HG03442 (cell line): ENCODE measurements at regions not wholly inside any gene's neighbourhood (a gene's known extent, or its start where the extent isn't known, plus 50 kb on each side); places are given as distances from the start of the nearest gene placed in this dataset.
"Not testable (repeated sequence)": the region's sequence is repeated elsewhere in the genome, so short reads cannot be mapped to it uniquely, and the experiment has no call there.

Source experiments
- ATAC-seq: cut with Tn5 transposase; IDR thresholded peaks from one replicate; pipeline ENCODE4 v1.9.1; 2021; ENCODE audit warnings: mild to moderate bottlenecking, moderate library complexity; ENCODE audit not compliant: unreplicated experiment

GRCh38 chr2:147170932-147171331, 673.9 kb upstream of the ACVR2A start:
- ATAC-seq, result no peak

- no peak for ATAC-seq
Measured at GRCh38 chr2:147165697-147166382, 679.0 kb upstream of the ACVR2A start.

- no peak for ATAC-seq
Measured at GRCh38 chr2:147164563-147164962, 680.3 kb upstream of the ACVR2A start.

GRCh38 chr2:147161746-147162145, 683.1 kb upstream of the ACVR2A start:
- no peak for ATAC-seq

- no peak for ATAC-seq
Measured at GRCh38 chr2:147156970-147157369, 687.9 kb upstream of the ACVR2A start.

GRCh38 chr2:147150241-147150635, 694.6 kb upstream of the ACVR2A start:
- ATAC-seq, result no peak

- no peak for ATAC-seq
Measured at GRCh38 chr2:147149575-147150240, 695.1 kb upstream of the ACVR2A start.

- ATAC-seq, result no peak
Measured at GRCh38 chr2:147147802-147148201, 697.0 kb upstream of the ACVR2A start.

GRCh38 chr2:147141930-147142329, 702.9 kb upstream of the ACVR2A start:
- no peak for ATAC-seq

GRCh38 chr2:147139732-147140131, 705.1 kb upstream of the ACVR2A start:
- not testable (repeated sequence) for ATAC-seq

- no peak for ATAC-seq
Measured at GRCh38 chr2:147137711-147138110, 707.1 kb upstream of the ACVR2A start.

GRCh38 chr2:147135376-147135775, 709.5 kb upstream of the ACVR2A start:
- no peak for ATAC-seq

GRCh38 chr2:147133286-147133908, 711.4 kb upstream of the ACVR2A start:
- no peak for ATAC-seq

- ATAC-seq, result no peak
Measured at GRCh38 chr2:147125145-147125544, 719.7 kb upstream of the ACVR2A start.

- no peak for ATAC-seq
Measured at GRCh38 chr2:147122944-147123343, 721.9 kb upstream of the ACVR2A start.

GRCh38 chr2:147110962-147111361, 733.9 kb upstream of the ACVR2A start:
- ATAC-seq, result no peak

GRCh38 chr2:147110317-147110716, 734.5 kb upstream of the ACVR2A start:
- no peak for ATAC-seq

GRCh38 chr2:147109291-147109690, 735.5 kb upstream of the ACVR2A start:
- no peak for ATAC-seq

GRCh38 chr2:147108548-147108947, 736.3 kb upstream of the ACVR2A start:
- no peak for ATAC-seq

- ATAC-seq, result no peak
Measured at GRCh38 chr2:147101941-147102790, 742.7 kb upstream of the ACVR2A start.

- no peak for ATAC-seq
Measured at GRCh38 chr2:147100406-147101035, 744.3 kb upstream of the ACVR2A start.
